Neural progenitor cell (in vitro differentiated cells): ENCODE measurements at regions not wholly inside any gene's neighbourhood (a gene's known extent, or its start where the extent isn't known, plus 50 kb on each side); places are given as distances from the start of the nearest gene placed in this dataset.
"Not testable (repeated sequence)": the region's sequence is repeated elsewhere in the genome, so short reads cannot be mapped to it uniquely, and the experiment has no call there.

Experiments used
- DNase-seq: peaks from one replicate; pipeline ENCODE4 v3.0.0-alpha.2; 2016; ENCODE audit warnings: low spot score
- H2AFZ ChIP-seq: fragments of 200-600 bp; sonication (generic); replicated peaks from 2 replicates; pipeline ENCODE4 v1.6.1; 2016; ENCODE audit warnings: antibody characterized with exemption
- H3F3A ChIP-seq: fragments of 200-600 bp; sonication (generic); 2 replicates; pipeline ENCODE4 v1.6.1; 2016; ENCODE audit warnings: antibody characterized with exemption, low read depth
- H3K27ac ChIP-seq: fragments of 200-600 bp; sonication (generic); 2 replicates; pipeline ENCODE4 v1.5.1; 2016; ENCODE audit warnings: mild to moderate bottlenecking
- H3K27me3 ChIP-seq: fragments of 200-600 bp; sonication (generic); 2 replicates; pipeline ENCODE4 v1.6.1; 2016; ENCODE audit warnings: mild to moderate bottlenecking, moderate library complexity
- H3K36me3 ChIP-seq: fragments of 200-600 bp; sonication (generic); 2 replicates; pipeline ENCODE4 v1.5.1; 2016
- H3K4me1 ChIP-seq: fragments of 200-600 bp; sonication (generic); 2 replicates; pipeline ENCODE4 v1.6.1; 2016; ENCODE audit warnings: mixed run types
- H3K4me2 ChIP-seq: fragments of 200-600 bp; sonication (generic); 2 replicates; pipeline ENCODE4 v1.6.1; 2016
- H3K4me3 ChIP-seq: fragments of 200-600 bp; sonication (generic); 2 replicates; pipeline ENCODE4 v1.5.1; 2016
- H3K79me2 ChIP-seq: fragments of 200-600 bp; sonication (generic); 2 replicates; pipeline ENCODE4 v1.6.1; 2016; ENCODE audit warnings: low read depth
- H3K9ac ChIP-seq: fragments of 200-600 bp; sonication (generic); 2 replicates; pipeline ENCODE4 v1.6.1; 2016
- H3K9me3 ChIP-seq: fragments of 200-600 bp; sonication (generic); 2 replicates; pipeline ENCODE4 v1.5.1; 2016; ENCODE audit warnings: low read depth
- H4K20me1 ChIP-seq: fragments of 200-600 bp; sonication (generic); 2 replicates; pipeline ENCODE4 v1.6.1; 2016; ENCODE audit warnings: low read depth
- H3K27ac Mint-ChIP-seq: 3 replicates; pipeline ENCODE4 v1.8.0; 2021; ENCODE audit warnings: mixed read lengths
- H3K27me3 Mint-ChIP-seq: 2 replicates; pipeline ENCODE4 v1.8.0; 2022; ENCODE audit warnings: low read depth, mild to moderate bottlenecking, inconsistent platforms, moderate library complexity, mixed read lengths; ENCODE audit not compliant: insufficient read depth
- H3K36me3 Mint-ChIP-seq: 3 replicates; pipeline ENCODE4 v1.8.0; 2021; ENCODE audit warnings: mixed read lengths
- H3K4me1 Mint-ChIP-seq: 3 replicates; pipeline ENCODE4 v1.8.0; 2021; ENCODE audit warnings: mixed read lengths
- H3K4me3 Mint-ChIP-seq: 3 replicates; pipeline ENCODE4 v1.8.0; 2021; ENCODE audit warnings: mild to moderate bottlenecking, moderate library complexity, mixed read lengths
- H3K9me3 Mint-ChIP-seq: 3 replicates; pipeline ENCODE4 v1.8.0; 2020; ENCODE audit warnings: mixed read lengths
- EZH2 ChIP-seq: fragments of 200-600 bp; sonication (generic); IDR thresholded peaks from 2 replicates; pipeline ENCODE4 v1.6.1; 2017; ENCODE audit warnings: antibody characterized with exemption, mild to moderate bottlenecking, moderate library complexity
- EZH2phosphoT487 ChIP-seq: fragments of 200-600 bp; sonication (generic); IDR thresholded peaks from 2 replicates; pipeline ENCODE4 v1.6.1; 2017; ENCODE audit warnings: antibody characterized with exemption
- TF ChIP-seq, protein P1 (sequence below): fragments of 200-600 bp; sonication (generic); IDR thresholded peaks from 2 replicates; pipeline ENCODE4 v1.5.1; 2017; ENCODE audit warnings: antibody characterized with exemption, mild to moderate bottlenecking

DNA sequence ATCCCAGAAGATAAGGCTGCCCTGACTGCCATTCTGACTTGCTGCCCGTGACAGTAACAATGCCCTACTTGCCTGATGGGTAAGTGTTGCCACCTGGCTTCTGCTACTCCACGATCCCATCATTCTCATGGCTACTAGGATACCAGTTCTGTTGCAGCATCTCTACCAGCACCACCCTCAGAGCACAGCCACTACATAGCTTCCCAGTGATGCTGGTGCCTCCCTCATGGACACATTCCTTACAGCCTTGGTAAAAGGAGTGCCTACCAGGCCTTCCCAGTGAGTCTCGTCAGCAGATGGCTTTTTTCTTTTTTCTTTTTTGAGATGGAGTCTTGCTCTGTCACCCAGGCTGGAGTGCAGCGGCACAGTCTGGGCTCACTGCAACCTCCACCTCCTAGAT, 84.4 kb upstream of the CMKLR1 start:
- Mint-ChIP-seq H3K36me3 (no peaks in the 10 kb centered on the region), H3K9me3 (peaks cover 2% of the 10 kb centered on the region), H3K27me3 (peaks cover 10% of the 10 kb centered on the region), H3K4me1 (peaks cover 24% of the 10 kb centered on the region), H3K27ac (no peak overlapping the region), H3K4me3 (no peak overlapping the region)
- no peaks in the 10 kb centered on the region for H3K36me3 ChIP-seq
- no peak overlapping the region for H3K9ac ChIP-seq
- H3K4me3 ChIP-seq, result no peak overlapping the region
- no peak overlapping the region for H3K4me2 ChIP-seq
- H3K4me1 ChIP-seq, result peaks cover 13% of the 10 kb centered on the region
- TF ChIP-seq EZH2 (no peak), EZH2phosphoT487 (no peak)
- TF ChIP-seq, protein P1, sequence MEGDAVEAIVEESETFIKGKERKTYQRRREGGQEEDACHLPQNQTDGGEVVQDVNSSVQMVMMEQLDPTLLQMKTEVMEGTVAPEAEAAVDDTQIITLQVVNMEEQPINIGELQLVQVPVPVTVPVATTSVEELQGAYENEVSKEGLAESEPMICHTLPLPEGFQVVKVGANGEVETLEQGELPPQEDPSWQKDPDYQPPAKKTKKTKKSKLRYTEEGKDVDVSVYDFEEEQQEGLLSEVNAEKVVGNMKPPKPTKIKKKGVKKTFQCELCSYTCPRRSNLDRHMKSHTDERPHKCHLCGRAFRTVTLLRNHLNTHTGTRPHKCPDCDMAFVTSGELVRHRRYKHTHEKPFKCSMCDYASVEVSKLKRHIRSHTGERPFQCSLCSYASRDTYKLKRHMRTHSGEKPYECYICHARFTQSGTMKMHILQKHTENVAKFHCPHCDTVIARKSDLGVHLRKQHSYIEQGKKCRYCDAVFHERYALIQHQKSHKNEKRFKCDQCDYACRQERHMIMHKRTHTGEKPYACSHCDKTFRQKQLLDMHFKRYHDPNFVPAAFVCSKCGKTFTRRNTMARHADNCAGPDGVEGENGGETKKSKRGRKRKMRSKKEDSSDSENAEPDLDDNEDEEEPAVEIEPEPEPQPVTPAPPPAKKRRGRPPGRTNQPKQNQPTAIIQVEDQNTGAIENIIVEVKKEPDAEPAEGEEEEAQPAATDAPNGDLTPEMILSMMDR, result no peak
- no peaks in the 10 kb centered on the region for H3F3A ChIP-seq
- H4K20me1 ChIP-seq, result no peaks in the 10 kb centered on the region
- H3K9me3 ChIP-seq, result no peaks in the 10 kb centered on the region
- no peak for DNase-seq
- no peaks in the 10 kb centered on the region for H3K79me2 ChIP-seq
- no peak overlapping the region for H3K27ac ChIP-seq
- no peaks in the 10 kb centered on the region for H3K27me3 ChIP-seq
- H2AFZ ChIP-seq, result no peak overlapping the region

DNA sequence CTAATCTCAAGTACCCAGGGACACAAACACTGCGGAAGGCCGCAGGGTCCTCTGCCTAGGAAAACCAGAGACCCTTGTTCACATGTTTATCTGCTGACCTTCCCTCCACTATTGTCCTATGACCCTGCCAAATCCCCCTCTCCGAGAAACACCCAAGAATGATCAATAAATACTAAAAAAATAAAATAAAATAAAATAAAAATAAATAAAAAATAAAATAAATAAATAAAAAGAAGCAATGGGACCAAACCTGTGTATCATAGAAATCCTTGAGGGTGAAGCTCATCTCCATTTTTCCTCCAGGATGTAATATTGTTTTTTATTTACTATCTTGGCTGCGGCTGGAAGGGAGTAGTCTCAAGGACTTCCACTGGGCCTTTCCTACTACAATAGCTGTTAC, 82.0 kb upstream of the CMKLR1 start:
- not testable (repeated sequence) for DNase-seq, H3K79me2 ChIP-seq, H3K4me3 Mint-ChIP-seq, H3K9ac ChIP-seq, H3K9me3 ChIP-seq, H2AFZ ChIP-seq, H3K4me3 ChIP-seq, H3K27me3 Mint-ChIP-seq, H3K36me3 Mint-ChIP-seq, H3K4me2 ChIP-seq, H3K27ac Mint-ChIP-seq, H3K27ac ChIP-seq, H3K36me3 ChIP-seq, H4K20me1 ChIP-seq, H3K27me3 ChIP-seq, H3K9me3 Mint-ChIP-seq, H3F3A ChIP-seq
- peaks cover 15% of the 10 kb centered on the region for H3K4me1 Mint-ChIP-seq
- peaks cover 10% of the 10 kb centered on the region for H3K4me1 ChIP-seq

DNA sequence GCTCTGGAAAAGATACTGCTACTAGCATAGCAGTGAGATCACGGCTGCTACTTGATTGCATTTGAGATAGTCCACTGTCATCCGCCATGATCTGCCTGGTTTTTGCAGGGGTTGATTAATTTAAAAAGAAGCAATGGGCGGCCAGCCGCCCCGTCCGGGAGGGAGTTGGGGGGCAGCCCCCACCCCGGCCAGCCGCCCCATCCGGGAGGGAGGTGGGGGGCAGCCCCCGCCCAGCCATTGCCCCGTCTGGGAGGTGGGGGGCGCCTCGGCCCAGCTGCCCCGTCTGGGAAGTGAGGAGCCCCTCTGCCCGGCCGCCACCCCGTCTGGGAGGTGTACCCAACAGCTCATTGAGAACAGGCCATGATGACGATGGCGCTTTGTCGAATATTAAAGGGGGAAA, 81.3 kb upstream of the CMKLR1 start:
- H3K4me3 Mint-ChIP-seq, H3K79me2 ChIP-seq, H3K4me1 ChIP-seq, H3K27ac Mint-ChIP-seq, H3K4me3 ChIP-seq, H3K36me3 ChIP-seq, H3K27ac ChIP-seq, H2AFZ ChIP-seq, DNase-seq, H4K20me1 ChIP-seq, H3K4me2 ChIP-seq, H3K9ac ChIP-seq, H3K9me3 ChIP-seq, H3F3A ChIP-seq, H3K36me3 Mint-ChIP-seq, H3K27me3 Mint-ChIP-seq, H3K9me3 Mint-ChIP-seq, H3K27me3 ChIP-seq: not testable (repeated sequence)
- peaks cover 11% of the 10 kb centered on the region for H3K4me1 Mint-ChIP-seq

DNA sequence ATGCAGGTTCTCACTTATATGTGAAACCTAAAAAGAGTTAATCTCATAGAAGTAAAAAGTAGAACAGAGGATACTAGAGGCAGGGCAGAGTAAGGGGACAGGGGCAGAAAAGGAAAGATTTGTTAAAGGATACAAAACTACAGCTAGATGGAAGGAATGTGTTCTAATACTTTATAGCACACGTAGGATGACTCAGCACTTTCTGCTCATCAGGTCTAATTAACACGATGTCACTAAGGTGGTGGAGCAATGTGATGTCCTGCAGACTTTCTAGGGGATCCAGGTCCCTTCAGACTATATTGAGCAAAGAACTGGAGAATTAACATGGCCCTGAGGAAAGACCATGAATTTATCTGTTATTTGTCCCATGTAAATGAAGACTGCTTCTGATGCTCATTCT, 80.8 kb upstream of the CMKLR1 start:
- Mint-ChIP-seq H3K27ac (no peak overlapping the region), H3K36me3 (no peaks in the 10 kb centered on the region), H3K9me3 (peaks cover 2% of the 10 kb centered on the region), H3K4me1 (peaks cover 7% of the 10 kb centered on the region), H3K4me3 (no peak overlapping the region), H3K27me3 (peaks cover 3% of the 10 kb centered on the region)
- TF ChIP-seq EZH2phosphoT487 (no peak), EZH2 (no peak)
- TF ChIP-seq, protein P1, result no peak
- H3K36me3 ChIP-seq, result no peaks in the 10 kb centered on the region
- no peak overlapping the region for H3K4me3 ChIP-seq
- H4K20me1 ChIP-seq, result no peaks in the 10 kb centered on the region
- no peak overlapping the region for H3K9ac ChIP-seq
- no peaks in the 10 kb centered on the region for H3K4me1 ChIP-seq
- DNase-seq, result no peak
- H3K27ac ChIP-seq, result no peak overlapping the region
- no peak overlapping the region for H2AFZ ChIP-seq
- H3K79me2 ChIP-seq, result no peaks in the 10 kb centered on the region
- no peak overlapping the region for H3K4me2 ChIP-seq
- no peaks in the 10 kb centered on the region for H3K27me3 ChIP-seq
- H3F3A ChIP-seq, result no peaks in the 10 kb centered on the region
- no peaks in the 10 kb centered on the region for H3K9me3 ChIP-seq
